Fibroblast of the aortic adventitia (primary cell): ENCODE measurements at regions not wholly inside any gene's neighbourhood (a gene's known extent, or its start where the extent isn't known, plus 50 kb on each side); places are given as distances from the start of the nearest gene placed in this dataset.

Experiments used
- DNase-seq: peaks from one replicate; pipeline ENCODE4 v3.0.0-alpha.2; 2010; ENCODE audit warnings: low read depth
- H3K4me3 ChIP-seq: 2 replicates; pipeline ENCODE4 v1.5.1; 2011; ENCODE audit warnings: low read depth, mild to moderate bottlenecking, control low read depth, low read length, moderate library complexity
- TF ChIP-seq, protein P1 (sequence below): IDR thresholded peaks from 2 replicates; pipeline ENCODE4 v1.5.1; 2011; ENCODE audit warnings: mild to moderate bottlenecking, low read length, control low read depth, inconsistent platforms; ENCODE audit not compliant: insufficient read depth

DNA sequence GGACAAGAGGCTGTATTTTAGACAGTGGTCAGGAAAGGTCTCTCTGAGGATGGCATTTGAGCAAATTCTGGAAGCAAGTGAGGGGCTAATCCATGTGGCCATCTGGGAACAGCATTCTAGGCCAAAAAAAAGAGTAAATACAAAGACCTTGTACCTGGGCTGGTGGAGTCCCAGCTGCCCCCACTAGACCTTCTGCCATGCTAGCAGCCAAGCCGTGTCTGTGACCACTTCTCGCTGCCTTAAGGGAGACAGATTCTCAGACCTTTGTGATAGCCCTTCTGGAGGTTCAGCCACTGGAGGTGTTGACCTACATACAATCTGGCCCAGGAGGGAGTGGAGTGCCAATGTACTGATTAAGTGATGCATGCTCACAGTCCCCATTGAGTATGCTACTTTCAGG, 506.2 kb downstream of the MID1IP1 start:
- DNase-seq = no peak
- TF ChIP-seq, protein P1, sequence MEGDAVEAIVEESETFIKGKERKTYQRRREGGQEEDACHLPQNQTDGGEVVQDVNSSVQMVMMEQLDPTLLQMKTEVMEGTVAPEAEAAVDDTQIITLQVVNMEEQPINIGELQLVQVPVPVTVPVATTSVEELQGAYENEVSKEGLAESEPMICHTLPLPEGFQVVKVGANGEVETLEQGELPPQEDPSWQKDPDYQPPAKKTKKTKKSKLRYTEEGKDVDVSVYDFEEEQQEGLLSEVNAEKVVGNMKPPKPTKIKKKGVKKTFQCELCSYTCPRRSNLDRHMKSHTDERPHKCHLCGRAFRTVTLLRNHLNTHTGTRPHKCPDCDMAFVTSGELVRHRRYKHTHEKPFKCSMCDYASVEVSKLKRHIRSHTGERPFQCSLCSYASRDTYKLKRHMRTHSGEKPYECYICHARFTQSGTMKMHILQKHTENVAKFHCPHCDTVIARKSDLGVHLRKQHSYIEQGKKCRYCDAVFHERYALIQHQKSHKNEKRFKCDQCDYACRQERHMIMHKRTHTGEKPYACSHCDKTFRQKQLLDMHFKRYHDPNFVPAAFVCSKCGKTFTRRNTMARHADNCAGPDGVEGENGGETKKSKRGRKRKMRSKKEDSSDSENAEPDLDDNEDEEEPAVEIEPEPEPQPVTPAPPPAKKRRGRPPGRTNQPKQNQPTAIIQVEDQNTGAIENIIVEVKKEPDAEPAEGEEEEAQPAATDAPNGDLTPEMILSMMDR = no peak
- no peak overlapping the region for H3K4me3 ChIP-seq

DNA sequence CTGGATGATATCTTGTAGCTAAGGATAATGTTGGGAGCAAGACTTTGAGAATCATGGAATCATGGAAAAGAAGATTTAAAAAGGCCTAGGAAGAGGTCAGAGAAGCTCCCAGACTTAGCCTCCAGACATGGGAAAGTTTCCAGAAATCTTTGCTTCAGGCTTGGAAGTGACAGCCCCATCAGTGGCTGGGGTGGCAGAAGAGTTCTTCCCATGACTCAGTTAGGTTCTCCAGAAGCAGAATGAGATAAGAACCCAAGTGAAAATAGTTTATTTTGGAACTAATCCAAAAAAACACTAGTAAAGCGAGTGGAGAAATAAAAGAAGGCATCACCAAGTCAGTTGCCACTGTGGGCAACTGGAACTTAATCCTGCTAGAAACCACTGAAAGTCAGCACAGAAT, 506.9 kb downstream of the MID1IP1 start:
- DNase-seq = no peak
- TF ChIP-seq, protein P1 = no peak
- no peak overlapping the region for H3K4me3 ChIP-seq

DNA sequence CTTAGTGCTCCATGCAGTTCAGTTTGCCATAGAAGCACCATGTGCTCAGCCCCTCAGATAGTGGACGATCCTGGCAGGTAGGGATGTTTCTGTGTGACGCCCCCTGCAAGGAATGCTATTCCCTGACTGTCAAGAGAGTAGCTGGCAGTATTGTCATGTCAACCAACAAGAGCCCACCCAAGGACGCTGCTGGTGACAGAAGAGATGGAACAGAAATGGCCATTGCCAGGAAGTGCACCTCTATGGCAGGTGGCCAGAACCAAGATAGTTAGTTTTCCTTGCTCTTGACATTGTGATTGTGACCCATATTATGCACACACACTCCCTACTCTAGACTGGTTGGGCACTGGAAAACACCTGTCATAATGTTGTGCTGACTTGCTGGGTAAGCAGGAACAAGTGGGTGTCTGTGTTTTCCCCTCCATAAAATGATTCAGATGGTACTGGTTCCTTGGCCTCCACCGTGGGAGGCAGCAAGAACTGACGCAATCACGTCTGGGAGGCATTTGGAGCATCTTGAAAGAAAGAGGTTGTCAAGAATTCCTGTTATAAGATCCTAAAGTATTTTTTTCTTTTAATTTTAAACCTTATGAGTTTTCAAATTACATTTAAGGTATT, 507.9 kb downstream of the MID1IP1 start:
- TF ChIP-seq, protein P1 = no peak
- DNase-seq = no peak
- no peak overlapping the region for H3K4me3 ChIP-seq

DNA sequence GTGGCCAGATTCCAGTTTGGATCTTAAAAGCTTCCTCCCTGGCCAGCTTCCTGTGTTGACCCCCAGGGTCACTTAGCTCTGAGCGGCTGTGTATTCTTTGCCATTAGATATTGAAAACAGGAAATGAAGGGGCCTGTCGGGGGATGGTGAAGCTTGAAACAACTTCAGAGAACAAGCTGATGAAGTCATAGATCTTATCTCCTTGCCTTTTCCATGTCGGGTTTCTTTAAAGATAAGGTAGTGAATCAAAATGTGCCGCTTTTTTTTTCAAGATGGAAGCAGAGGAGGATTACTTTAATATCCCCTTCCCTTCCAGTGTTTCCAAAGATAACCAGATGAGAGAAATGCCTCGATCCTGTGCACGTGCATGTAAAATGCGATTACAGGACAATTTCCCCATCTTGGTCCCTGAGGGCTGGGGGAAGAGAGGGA, 508.5 kb downstream of the MID1IP1 start:
- DNase-seq = no peak
- no peak overlapping the region for H3K4me3 ChIP-seq
- TF ChIP-seq, protein P1 = no peak

DNA sequence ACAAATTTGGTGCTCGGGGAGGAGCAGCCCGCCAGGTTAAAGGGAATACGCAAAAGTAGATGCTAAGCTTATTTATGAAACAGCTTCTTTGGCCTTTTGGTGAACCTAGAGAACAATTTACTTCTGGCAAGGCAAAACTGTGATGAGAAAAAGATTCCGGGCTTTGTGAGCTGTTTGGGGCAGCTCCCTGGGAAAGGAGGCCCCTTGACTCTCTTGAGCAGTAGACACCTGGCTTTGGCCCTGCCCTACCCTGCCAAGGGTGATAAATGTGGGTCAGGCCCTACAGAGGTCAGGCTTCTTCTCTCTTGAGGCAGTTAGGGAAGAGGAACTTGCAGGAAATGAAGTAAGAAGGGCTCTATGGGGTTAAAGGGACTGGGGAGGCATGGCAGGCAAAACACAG, 509.6 kb downstream of the MID1IP1 start:
- no peak overlapping the region for H3K4me3 ChIP-seq
- TF ChIP-seq, protein P1 = no peak
- no peak for DNase-seq

DNA sequence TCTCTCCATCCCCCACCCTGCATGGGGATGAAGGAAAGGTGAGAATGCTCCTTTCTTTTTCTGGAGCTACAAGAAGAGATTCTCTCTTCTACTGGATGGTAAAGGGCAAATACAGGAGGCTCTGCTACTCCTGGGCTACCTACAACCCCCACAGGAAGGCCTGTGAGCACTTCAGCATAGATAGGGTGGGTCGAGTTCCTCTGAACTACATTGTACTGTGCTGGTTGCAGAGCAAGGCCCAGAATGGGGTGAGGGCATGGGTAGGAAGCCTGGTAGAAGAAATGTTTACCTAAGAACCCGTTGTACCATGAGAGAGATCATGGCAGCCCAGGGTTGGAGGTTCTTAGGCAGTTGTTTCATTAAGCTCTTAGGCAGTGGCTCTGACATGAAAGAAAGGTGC, 510.4 kb downstream of the MID1IP1 start:
- DNase-seq = no peak
- TF ChIP-seq, protein P1 = no peak
- no peak overlapping the region for H3K4me3 ChIP-seq

DNA sequence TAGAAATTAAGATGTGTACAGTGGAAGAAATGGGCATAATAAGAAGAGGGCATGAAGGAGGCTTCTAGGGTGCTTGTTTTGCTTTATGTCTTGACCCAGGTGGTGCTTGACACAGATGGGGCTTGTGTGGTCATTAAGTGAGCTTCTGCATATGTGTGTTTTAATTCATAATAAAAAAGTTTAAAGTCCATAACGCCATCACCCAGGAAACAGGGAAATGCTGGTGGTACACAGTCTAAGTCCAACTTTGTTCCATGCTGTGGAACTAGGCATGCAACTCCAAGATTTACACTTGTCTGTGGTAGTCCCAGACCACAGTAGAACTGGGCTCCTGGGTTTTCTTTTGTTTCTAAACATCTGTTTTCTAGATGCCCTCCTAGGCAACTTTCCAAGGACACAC, 511.9 kb downstream of the MID1IP1 start:
- no peak overlapping the region for H3K4me3 ChIP-seq
- TF ChIP-seq, protein P1 = no peak
- DNase-seq = no peak
